GM12864 (cell line): ENCODE measurements at regions not wholly inside any gene's neighbourhood (a gene's known extent, or its start where the extent isn't known, plus 50 kb on each side); places are given as distances from the start of the nearest gene placed in this dataset.

Experiments used
- DNase-seq: peaks from one replicate; pipeline ENCODE4 v3.0.0-alpha.2; 2011; ENCODE audit warnings: low read depth
- H3K4me3 ChIP-seq: 2 replicates; pipeline ENCODE4 v1.5.1; 2011; ENCODE audit warnings: mild to moderate bottlenecking, low read depth, low read length, control low read depth
- TF ChIP-seq, protein P1 (sequence below): IDR thresholded peaks from 2 replicates; pipeline ENCODE4 v1.5.1; 2011; ENCODE audit warnings: low read depth, mild to moderate bottlenecking, moderate library complexity, low read length, control low read depth, inconsistent platforms; ENCODE audit errors: missing control alignments

GRCh38 chr3:5517921-5518320, 330.4 kb downstream of the EDEM1 start:
- no peak overlapping the region for H3K4me3 ChIP-seq
- TF ChIP-seq, protein P1, sequence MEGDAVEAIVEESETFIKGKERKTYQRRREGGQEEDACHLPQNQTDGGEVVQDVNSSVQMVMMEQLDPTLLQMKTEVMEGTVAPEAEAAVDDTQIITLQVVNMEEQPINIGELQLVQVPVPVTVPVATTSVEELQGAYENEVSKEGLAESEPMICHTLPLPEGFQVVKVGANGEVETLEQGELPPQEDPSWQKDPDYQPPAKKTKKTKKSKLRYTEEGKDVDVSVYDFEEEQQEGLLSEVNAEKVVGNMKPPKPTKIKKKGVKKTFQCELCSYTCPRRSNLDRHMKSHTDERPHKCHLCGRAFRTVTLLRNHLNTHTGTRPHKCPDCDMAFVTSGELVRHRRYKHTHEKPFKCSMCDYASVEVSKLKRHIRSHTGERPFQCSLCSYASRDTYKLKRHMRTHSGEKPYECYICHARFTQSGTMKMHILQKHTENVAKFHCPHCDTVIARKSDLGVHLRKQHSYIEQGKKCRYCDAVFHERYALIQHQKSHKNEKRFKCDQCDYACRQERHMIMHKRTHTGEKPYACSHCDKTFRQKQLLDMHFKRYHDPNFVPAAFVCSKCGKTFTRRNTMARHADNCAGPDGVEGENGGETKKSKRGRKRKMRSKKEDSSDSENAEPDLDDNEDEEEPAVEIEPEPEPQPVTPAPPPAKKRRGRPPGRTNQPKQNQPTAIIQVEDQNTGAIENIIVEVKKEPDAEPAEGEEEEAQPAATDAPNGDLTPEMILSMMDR: no peak
- no peak for DNase-seq

- TF ChIP-seq, protein P1: no peak
- H3K4me3 ChIP-seq: no peak overlapping the region
- no peak for DNase-seq
Observed at GRCh38 chr3:5520237-5520636, 332.7 kb downstream of the EDEM1 start.

DNA sequence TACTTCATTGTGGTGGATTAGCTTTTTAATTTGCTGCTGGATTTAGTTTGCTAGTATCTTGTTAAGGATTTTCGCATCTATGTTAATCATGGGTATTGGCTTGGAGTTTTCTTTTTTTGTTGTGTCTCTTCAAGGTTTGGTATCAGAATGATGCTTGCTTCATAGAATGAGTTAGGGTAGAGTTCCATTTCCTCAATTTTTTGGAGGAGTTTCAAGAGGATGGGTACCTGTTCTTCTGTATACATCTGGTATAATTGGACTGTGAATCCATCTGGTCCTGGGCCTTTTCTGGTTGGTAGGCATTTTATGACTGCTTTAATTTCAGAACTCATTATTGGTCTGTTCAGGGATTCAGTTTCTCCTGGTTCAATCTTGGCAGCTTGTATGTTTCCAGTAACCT, 335.6 kb downstream of the EDEM1 start:
- no peak overlapping the region for H3K4me3 ChIP-seq
- TF ChIP-seq, protein P1: no peak

DNA sequence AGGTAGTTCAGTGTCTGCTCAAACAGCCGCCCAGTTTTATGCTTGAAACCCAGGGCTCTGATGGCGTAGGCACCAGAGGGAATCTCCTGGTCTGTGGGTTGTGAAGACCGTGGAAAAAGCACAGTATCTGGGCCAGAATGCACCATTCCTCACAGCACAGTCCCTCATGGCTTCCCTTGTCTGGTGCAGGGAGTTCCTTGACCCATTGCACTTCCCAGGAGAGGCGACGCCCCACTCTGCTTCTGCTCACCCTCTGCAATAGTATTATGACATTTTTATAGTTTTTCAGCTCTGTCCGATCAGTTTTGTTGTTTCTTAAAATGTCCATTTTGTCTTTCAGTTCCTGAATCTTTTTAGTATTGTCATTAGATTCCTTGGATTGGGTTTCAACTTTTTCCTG, 343.5 kb downstream of the EDEM1 start:
- no peak for DNase-seq
- no peak overlapping the region for H3K4me3 ChIP-seq
- TF ChIP-seq, protein P1: no peak

More for the DNA sequence above, 335.6 kb downstream of the EDEM1 start:
- no peak for DNase-seq

DNA sequence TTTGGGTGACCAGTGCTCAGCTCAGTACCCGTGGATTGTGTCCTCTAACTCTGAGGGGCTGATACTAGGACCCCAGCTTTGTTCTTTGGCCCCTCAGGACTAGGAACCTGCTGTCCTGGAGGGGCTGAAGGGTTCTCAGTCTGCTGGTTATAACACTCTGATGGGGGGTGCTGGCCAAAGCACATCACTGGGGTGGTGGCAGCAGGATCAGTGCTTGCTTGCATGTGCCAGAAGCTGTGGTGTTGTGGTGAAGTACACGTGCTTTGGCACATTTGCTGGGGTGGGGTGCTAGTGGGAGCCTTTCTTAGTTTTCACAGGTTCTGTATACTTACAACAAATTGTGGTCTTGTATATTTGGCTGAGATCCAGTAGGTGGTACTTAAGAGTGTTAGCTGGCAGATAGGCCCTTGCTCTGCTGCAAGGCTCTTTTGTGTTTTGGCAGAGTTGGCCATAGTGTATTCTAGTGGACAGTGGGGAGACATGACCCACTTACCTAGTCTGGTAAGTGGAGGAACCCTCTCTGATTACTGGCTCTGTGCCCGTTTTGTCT, 344.3 kb downstream of the EDEM1 start:
- no peak for DNase-seq
- TF ChIP-seq, protein P1: no peak
- no peak overlapping the region for H3K4me3 ChIP-seq

DNA sequence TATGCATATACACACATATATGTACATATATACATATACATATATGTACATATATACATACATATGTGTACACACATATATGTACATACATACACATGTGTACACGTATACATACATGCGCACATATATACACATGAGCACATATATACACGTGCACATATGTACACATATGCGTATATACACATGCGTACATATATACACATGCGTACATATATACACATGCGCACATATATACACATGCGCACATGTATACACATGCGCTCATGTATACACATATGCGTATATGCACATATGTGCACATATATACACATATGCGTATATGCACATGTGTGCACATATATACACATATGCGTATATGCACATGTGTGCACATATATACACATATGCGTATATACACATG, 353.0 kb downstream of the EDEM1 start:
- no peak overlapping the region for H3K4me3 ChIP-seq

DNA sequence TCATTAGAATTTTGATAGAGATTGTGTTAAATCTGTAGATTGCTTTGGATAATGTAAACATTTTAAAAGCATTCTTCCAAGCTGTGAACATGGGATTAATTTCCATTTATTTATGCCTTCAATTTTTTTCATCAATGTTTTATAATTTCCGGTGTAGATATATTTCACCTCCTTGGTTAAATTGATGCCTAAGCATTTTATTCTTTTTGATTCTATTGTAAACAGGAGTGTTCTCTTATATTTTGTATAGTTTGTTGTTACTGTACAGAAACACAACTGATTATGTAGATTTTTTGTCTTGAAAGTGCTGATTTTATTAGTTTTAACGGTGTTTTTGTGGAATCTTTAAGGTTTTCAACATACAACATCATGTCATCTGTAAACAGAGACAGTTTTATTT, 355.0 kb downstream of the EDEM1 start:
- DNase-seq: no peak
- no peak overlapping the region for H3K4me3 ChIP-seq
- TF ChIP-seq, protein P1: no peak

More for the DNA sequence above, 353.0 kb downstream of the EDEM1 start:
- no peak for DNase-seq
- TF ChIP-seq, protein P1: no peak
